Skin epidermis (tissue), 12 donors: ENCODE measurements at regions not wholly inside any gene's neighbourhood (a gene's known extent, or its start where the extent isn't known, plus 50 kb on each side); places are given as distances from the start of the nearest gene placed in this dataset.

ENCODE experiments used
- H3K27ac ChIP-seq, 21 experiments: fragments of 200-600 bp; sonication (generic) in 11 of 21; one replicate each; pipeline ENCODE4 v1.5.0; 2020; ENCODE audit warnings: mild to moderate bottlenecking in 3 of 21, inconsistent platforms in 2 of 21, moderate library complexity in 2 of 21
- H3K4me3 ChIP-seq, 7 experiments: fragments of 200-600 bp; sonication (generic) in 2 of 7; one replicate each; pipeline ENCODE4 v1.5.0; 2020; ENCODE audit warnings: inconsistent platforms in 2 of 7, mild to moderate bottlenecking in 2 of 7, moderate library complexity in 1 of 7

GRCh38 chr1:232211149-232211548 lies 418.8 kb downstream of the SIPA1L2 start:
- no peak overlapping the region for H3K4me3 ChIP-seq
- no peak overlapping the region for H3K27ac ChIP-seq

GRCh38 chr1:232209357-232209756 lies 420.6 kb downstream of the SIPA1L2 start:
- H3K27ac ChIP-seq: no peak overlapping the region
- no peak overlapping the region for H3K4me3 ChIP-seq

- Histone ChIP-seq H3K4me3 (no peak overlapping the region), H3K27ac (no peak overlapping the region)
Measured at GRCh38 chr1:232207073-232207866, 422.7 kb downstream of the SIPA1L2 start.

GRCh38 chr1:232204269-232204668 lies 425.7 kb downstream of the SIPA1L2 start:
- Histone ChIP-seq H3K27ac (no peak overlapping the region), H3K4me3 (no peak overlapping the region)

DNA sequence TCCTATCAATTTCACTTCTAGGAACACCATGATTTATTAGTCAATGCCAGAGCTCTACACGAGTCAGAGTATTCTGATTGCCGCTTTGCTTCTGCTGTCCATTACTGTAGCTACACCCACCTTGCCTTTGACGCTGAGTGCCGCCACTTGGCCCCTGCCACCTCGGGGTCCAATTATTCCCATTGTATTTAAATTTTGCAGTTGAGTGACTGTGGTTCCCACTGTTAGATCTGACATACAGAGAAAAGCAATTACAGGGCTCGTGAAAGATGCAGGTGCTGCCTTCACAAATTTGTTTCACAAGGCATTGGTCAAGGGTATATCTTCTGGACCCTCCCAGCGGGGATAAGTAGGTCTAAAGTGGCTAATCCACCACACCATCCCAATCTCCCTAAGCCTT lies 428.9 kb downstream of the SIPA1L2 start:
- Histone ChIP-seq H3K4me3 (no peak overlapping the region), H3K27ac (no peak overlapping the region)

GRCh38 chr1:232196042-232196441 lies 433.9 kb downstream of the SIPA1L2 start:
- H3K4me3 ChIP-seq: no peak overlapping the region
- no peak overlapping the region for H3K27ac ChIP-seq

GRCh38 chr1:232194424-232194823 lies 435.5 kb downstream of the SIPA1L2 start:
- Histone ChIP-seq H3K27ac (no peak overlapping the region), H3K4me3 (no peak overlapping the region)

DNA sequence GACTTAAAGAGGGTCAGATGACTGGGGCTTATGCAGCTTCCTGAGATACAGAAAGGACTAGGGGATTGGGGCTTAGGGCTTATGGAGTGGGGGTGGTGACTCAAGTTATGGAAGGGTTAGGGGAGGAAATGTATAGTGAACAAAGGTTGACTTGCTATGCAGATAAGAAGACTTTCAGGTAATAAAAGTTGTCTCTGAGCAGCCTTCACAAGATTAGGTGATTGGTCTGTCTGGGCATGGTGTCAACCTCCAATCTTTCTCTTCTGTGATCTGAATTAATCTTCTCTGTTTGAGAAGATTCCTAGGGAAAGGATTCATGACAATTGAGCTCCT lies 436.5 kb downstream of the SIPA1L2 start:
- Histone ChIP-seq H3K4me3 (no peak overlapping the region), H3K27ac (no peak overlapping the region)

GRCh38 chr1:232192781-232193450 lies 437.0 kb downstream of the SIPA1L2 start:
- no peak overlapping the region for H3K27ac ChIP-seq
- no peak overlapping the region for H3K4me3 ChIP-seq

- Histone ChIP-seq H3K4me3 (no peak overlapping the region), H3K27ac (no peak overlapping the region)
Measured at GRCh38 chr1:232191560-232191959, 438.4 kb downstream of the SIPA1L2 start.

GRCh38 chr1:232188318-232188717 lies 441.6 kb downstream of the SIPA1L2 start:
- no peak overlapping the region for H3K27ac ChIP-seq
- no peak overlapping the region for H3K4me3 ChIP-seq

- Histone ChIP-seq H3K4me3 (no peak overlapping the region), H3K27ac (no peak overlapping the region)
Measured at GRCh38 chr1:232186931-232187330, 443.0 kb downstream of the SIPA1L2 start.

- no peak overlapping the region for H3K4me3 ChIP-seq
- no peak overlapping the region for H3K27ac ChIP-seq
Measured at GRCh38 chr1:232184561-232185530, 445.1 kb downstream of the SIPA1L2 start.

DNA sequence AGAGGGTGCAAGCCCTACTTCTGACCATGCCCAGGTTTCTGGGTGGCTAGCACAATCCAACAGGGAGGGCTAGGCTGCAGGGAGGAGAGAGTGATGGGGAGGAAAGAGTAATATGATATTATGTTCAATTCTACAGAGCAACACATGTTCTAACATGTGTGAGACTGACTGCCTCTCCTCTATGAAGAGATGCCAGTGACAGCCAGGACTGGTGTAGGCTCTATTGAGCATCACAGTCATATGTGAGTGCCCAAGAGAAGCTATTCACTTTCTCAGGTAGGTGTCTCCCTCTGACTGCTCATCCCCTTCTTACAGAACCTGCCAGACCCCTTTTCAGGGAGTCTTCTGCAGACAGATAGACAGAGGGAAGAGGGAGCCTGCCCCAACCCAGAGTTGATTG lies 446.1 kb downstream of the SIPA1L2 start:
- Histone ChIP-seq H3K27ac (no peak overlapping the region), H3K4me3 (no peak overlapping the region)

- H3K27ac ChIP-seq: no peak overlapping the region
- no peak overlapping the region for H3K4me3 ChIP-seq
Measured at GRCh38 chr1:232183266-232183800, 446.6 kb downstream of the SIPA1L2 start.

GRCh38 chr1:232182236-232182635 lies 447.7 kb downstream of the SIPA1L2 start:
- no peak overlapping the region for H3K27ac ChIP-seq
- no peak overlapping the region for H3K4me3 ChIP-seq

DNA sequence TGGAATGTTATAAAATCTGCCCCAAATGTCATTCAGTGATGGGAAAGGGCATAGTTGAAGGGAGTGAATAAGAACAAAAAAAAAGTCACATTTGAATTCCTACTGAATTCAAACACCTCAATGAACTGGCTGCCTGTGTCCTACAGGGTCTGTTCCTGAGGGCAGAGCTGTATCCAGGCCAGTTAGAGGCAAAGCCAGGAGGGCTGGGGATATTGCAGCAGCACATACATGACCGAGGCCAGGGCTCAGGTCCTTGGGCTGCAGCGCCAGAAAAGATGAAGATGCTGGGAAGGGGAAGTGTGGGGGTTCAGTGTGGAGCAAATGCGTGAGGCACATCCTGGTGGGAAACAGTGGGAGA lies 449.2 kb downstream of the SIPA1L2 start:
- no peak overlapping the region for H3K4me3 ChIP-seq
- peak overlapping the region in 4 of 21 experiments; percentile 17 to 84 (median 50) for H3K27ac ChIP-seq

DNA sequence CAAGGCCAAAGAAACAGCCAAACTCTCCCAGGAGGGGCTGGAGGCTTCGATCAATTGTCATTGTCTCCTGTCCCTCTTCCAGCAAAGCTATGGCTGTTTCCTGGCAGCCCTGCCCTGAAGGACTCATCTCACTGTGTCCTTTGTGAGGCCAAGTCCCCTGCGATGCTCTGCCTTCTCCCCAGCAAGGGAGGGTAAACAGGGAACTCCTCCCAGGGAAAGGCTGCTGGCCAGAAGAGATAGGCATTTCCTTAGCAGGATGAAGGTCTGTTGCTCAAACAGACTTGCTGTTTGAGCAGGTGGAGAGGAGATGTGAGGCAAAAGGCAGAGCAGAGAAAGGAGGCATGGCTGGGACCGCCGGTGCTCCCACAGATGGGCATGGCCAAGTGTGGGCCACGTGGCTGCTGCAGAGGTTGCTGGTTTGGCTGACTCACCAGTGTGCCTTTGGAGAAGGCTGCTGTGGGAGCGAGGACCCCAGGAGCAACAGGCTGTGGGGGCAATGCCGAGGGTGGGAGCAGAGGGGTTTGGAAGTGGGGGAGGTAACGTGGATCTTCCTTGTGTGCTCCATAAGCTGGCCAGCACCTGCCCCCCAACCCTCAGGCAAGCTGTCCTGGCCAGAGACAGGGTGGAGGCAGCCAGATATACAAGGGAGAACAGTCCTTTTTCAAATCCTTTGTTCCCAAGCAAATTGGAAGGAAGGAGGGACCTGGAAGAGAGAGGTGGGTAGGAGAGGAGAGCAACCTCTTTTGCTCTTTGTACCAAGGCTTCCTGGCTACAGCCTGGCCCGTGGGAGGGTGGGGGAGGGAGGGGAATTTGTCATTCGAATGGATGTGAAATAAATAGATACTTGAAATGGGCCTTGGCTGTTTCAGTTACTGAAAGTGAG lies 449.8 kb downstream of the SIPA1L2 start:
- no peak overlapping the region for H3K4me3 ChIP-seq
- H3K27ac ChIP-seq: peak overlapping the region in 6 of 21 experiments; percentile 27 to 84 (median 37)

DNA sequence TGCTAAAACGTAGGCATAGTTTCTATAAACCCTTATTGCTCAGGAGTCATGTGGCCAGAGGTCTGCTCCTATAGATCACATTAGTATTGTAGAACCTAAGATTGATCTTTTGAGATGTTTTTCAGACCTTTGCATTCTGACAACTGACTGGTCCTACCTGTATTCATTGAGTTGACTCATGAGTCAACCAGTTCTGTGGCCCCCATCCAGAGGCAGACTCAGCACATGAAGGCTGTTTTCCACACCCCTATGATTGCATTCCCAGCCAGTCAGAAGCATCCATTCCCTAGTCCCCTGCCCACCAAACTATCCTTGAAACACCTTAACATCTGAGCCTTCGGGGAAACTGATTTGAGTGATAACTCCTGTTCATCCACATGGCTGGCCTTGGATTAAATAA lies 451.7 kb downstream of the SIPA1L2 start:
- no peak overlapping the region for H3K4me3 ChIP-seq
- no peak overlapping the region for H3K27ac ChIP-seq
